PC-3 (cell line): ENCODE measurements at regions not wholly inside any gene's neighbourhood (a gene's known extent, or its start where the extent isn't known, plus 50 kb on each side); places are given as distances from the start of the nearest gene placed in this dataset.

Source experiments
- CTCF ChIP-seq: fragments of 300-600 bp; sonication (generic); conservative IDR thresholded peaks from 2 replicates; pipeline ENCODE4 v1.5.1; 2017; ENCODE audit warnings: antibody characterized with exemption, low read depth, mild to moderate bottlenecking, low read length
- EZH2 ChIP-seq: fragments of 300-600 bp; sonication (generic); IDR thresholded peaks from one replicate; pipeline ENCODE4 v1.6.1; 2017; ENCODE audit warnings: antibody characterized with exemption, mild to moderate bottlenecking, low read length; ENCODE audit not compliant: unreplicated experiment

DNA sequence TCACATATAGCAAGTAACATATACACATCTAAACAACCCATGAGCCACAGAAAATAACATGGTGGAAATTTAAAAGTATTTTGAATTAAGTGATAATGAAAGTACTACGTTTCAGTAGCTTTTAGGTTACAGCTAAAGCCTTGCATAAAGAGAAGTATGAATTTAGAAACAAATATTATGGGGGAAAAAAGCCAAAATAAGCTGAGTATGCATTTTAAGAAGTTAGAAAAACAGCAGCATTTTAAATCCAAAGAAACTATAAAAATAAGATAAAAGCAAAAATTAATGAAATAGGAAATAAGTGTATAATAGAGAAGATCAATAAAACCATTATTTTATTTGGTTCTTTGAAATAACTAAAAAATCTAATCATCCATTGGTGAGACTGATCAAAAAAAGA is 89.8 kb upstream of the ARHGEF7 start:
- TF ChIP-seq EZH2 (no peak), CTCF (no peak)
